PC-9 (cell line): ENCODE measurements at regions not wholly inside any gene's neighbourhood (a gene's known extent, or its start where the extent isn't known, plus 50 kb on each side); places are given as distances from the start of the nearest gene placed in this dataset.

Experiments used
- CTCF ChIP-seq: fragments of 200-600 bp; sonication (generic); conservative IDR thresholded peaks from 2 replicates; pipeline ENCODE4 v1.6.1; 2017; ENCODE audit warnings: mixed run types, antibody characterized with exemption, mild to moderate bottlenecking, moderate library complexity
- EZH2 ChIP-seq: fragments of 200-600 bp; sonication (generic); IDR thresholded peaks from 2 replicates; pipeline ENCODE4 v1.8.0; 2017; ENCODE audit warnings: antibody characterized with exemption, low read depth

GRCh38 chr4:65227628-65228027 lies 442.7 kb downstream of the EPHA5 start:
- TF ChIP-seq EZH2 (no peak), CTCF (no peak)
